ENCODE measurements at regions not wholly inside any gene's neighbourhood (a gene's known extent, or its start where the extent isn't known, plus 50 kb on each side); places are given as distances from the start of the nearest gene placed in this dataset.

DNA sequence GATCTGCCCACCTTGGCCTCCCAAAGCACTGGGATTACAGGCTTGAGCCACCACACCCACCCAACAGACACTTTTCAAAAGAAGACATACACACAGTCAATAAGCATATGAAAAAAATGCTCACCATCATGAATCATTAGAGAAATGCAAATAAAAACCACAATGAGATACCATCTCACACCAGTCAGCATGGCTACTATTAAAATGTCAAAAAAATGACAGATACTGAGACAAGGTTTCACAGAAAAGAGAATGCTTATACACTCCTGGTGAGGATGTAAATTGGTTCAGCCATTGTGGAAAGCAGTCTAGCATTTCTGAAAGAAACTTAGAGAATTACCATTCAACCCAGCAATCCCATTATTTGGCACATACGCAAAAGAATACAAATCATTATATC is 1947.2 kb downstream of the SUCLG1 start:
- TF ChIP-seq ZNF274 (IDR thresholded peaks at IDR 0.05; ENCODE audit: low read depth, low read length) (no peak), YY1 (IDR thresholded peaks at IDR 0.05; ENCODE audit: insufficient read depth, insufficient read length) (no peak)

Data from NT2/D1 (cell line).